OCI-LY7 (cell line): ENCODE measurements at regions not wholly inside any gene's neighbourhood (a gene's known extent, or its start where the extent isn't known, plus 50 kb on each side); places are given as distances from the start of the nearest gene placed in this dataset.

ENCODE experiments used
- BruUV-seq: library from RNA; stranded (reverse); fragments of 400-500 nt; replicated peaks from 2 replicates; lab custom pipeline; 2021; lab: Mats Ljungman, UMichigan
- CTCF ChIA-PET: fragments of 300-600 bp; sonication (Branson Sonifier 250); formaldehyde crosslinking; loops from one replicate; lab custom pipeline; 2022; ENCODE audit warnings: antibody characterized with exemption; ENCODE audit not compliant: unreplicated experiment; lab: Charles Lee
- POLR2A ChIA-PET: fragments of 300-600 bp; sonication (Branson Sonifier 250); formaldehyde crosslinking; loops from one replicate; lab custom pipeline; 2022; ENCODE audit warnings: antibody characterized with exemption; lab: Charles Lee
- DNase-seq: peaks from one replicate; pipeline ENCODE4 v3.0.0-alpha.2; 2015; ENCODE audit warnings: low spot score
- H2AFZ ChIP-seq: fragments of 200-600 bp; sonication (generic), shearing (Covaris generic); 2 replicates; pipeline ENCODE4 v1.6.1; 2014; ENCODE audit warnings: mild to moderate bottlenecking, antibody characterized with exemption, low read length, moderate library complexity
- H3K27ac ChIP-seq: fragments of 200-600 bp; sonication (generic); 2 replicates; pipeline ENCODE4 v1.5.1; 2014; ENCODE audit warnings: mixed run types, low read depth, mild to moderate bottlenecking, moderate library complexity, low read length, inconsistent platforms; ENCODE audit not compliant: poor library complexity, severe bottlenecking
- H3K36me3 ChIP-seq: fragments of 200-600 bp; sonication (generic); 2 replicates; pipeline ENCODE4 v1.6.1; 2014; ENCODE audit warnings: mild to moderate bottlenecking, antibody characterized with exemption, low read length, moderate library complexity, mixed read lengths; ENCODE audit not compliant: insufficient read depth
- H3K4me1 ChIP-seq: fragments of 200-600 bp; sonication (generic); 2 replicates; pipeline ENCODE4 v1.5.1; 2014; ENCODE audit warnings: mild to moderate bottlenecking, low read length; ENCODE audit not compliant: insufficient read depth, poor library complexity, severe bottlenecking
- H3K4me2 ChIP-seq: fragments of 200-600 bp; sonication (generic); 2 replicates; pipeline ENCODE4 v1.6.1; 2014; ENCODE audit warnings: mild to moderate bottlenecking, low read length
- H3K4me3 ChIP-seq: fragments of 200-600 bp; sonication (generic); 2 replicates; pipeline ENCODE4 v1.5.1; 2014; ENCODE audit warnings: mild to moderate bottlenecking, low read depth, low read length; ENCODE audit not compliant: poor library complexity, severe bottlenecking
- H3K79me2 ChIP-seq: fragments of 200-600 bp; sonication (generic); 2 replicates; pipeline ENCODE4 v1.6.1; 2016; ENCODE audit warnings: low read depth, mild to moderate bottlenecking, low read length, moderate library complexity, mixed read lengths; ENCODE audit not compliant: insufficient read depth
- H3K9me2 ChIP-seq: fragments of 200-600 bp; sonication (generic); 2 replicates; pipeline ENCODE4 v1.6.1; 2016; ENCODE audit warnings: mild to moderate bottlenecking, low read length, mixed read lengths; ENCODE audit not compliant: insufficient read depth
- H3K9me3 ChIP-seq: fragments of 200-600 bp; sonication (generic); 2 replicates; pipeline ENCODE4 v1.6.1; 2014; ENCODE audit warnings: mild to moderate bottlenecking, mixed run types, low read length, mixed read lengths
- H4K20me1 ChIP-seq: fragments of 200-600 bp; sonication (generic); 2 replicates; pipeline ENCODE4 v1.6.1; 2014; ENCODE audit warnings: mild to moderate bottlenecking, antibody characterized with exemption, low read length, moderate library complexity, mixed read lengths; ENCODE audit not compliant: insufficient read depth
- EZH2phosphoT487 ChIP-seq: fragments of 200-600 bp; sonication (generic); IDR thresholded peaks from 2 replicates; pipeline ENCODE4 v1.6.1; 2018; ENCODE audit warnings: low read depth, borderline replicate concordance, mild to moderate bottlenecking, mixed run types, antibody characterized with exemption, low read length, moderate library complexity, mixed read lengths
- intact Hi-C: fragments of 100-400 bp; cut with micrococcal nuclease; formaldehyde crosslinking; loops from one replicate; pipeline ENCODE4 v1.10.0; 2022; ENCODE audit not compliant: unreplicated experiment
- TF ChIP-seq, protein P1 (sequence below): fragments of 200-600 bp; sonication (generic); conservative IDR thresholded peaks from 2 replicates; pipeline ENCODE4 v1.5.1; 2014; ENCODE audit warnings: mild to moderate bottlenecking, antibody characterized with exemption, low read length, moderate library complexity, mixed read lengths

DNA sequence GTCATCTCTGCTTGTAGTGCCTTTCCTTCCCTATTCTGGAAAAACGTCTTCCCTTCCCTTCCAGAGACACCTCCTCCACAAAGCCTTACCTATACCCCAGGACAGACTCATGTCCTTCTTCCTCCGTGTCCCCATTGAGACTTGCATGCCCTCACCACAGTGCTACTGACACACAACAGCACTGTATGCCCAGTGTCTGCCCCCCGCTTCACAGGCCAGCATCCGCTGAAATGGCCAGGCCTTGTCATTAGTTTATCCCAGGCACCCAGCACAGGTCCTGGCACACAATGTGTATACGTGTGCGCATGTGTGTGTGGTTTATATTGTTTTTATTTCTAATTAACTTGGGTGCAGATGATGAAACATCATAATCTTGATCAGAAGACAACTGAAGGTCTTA, 130.1 kb upstream of the CCL2 start:
- ChIA-PET POLR2A (no interaction called here), CTCF (no interaction called here)
- Histone ChIP-seq H3K27ac (no peak overlapping the region), H3K4me3 (no peak overlapping the region), H3K9me3 (no peaks in the 10 kb centered on the region), H3K79me2 (no peaks in the 10 kb centered on the region), H2AFZ (no peak overlapping the region), H3K4me1 (no peaks in the 10 kb centered on the region), H4K20me1 (no peaks in the 10 kb centered on the region), H3K4me2 (no peak overlapping the region), H3K36me3 (no peaks in the 10 kb centered on the region), H3K9me2 (no peaks in the 10 kb centered on the region)
- no TSS peak for BruUV-seq
- no peak for TF ChIP-seq EZH2phosphoT487
- TF ChIP-seq, protein P1, sequence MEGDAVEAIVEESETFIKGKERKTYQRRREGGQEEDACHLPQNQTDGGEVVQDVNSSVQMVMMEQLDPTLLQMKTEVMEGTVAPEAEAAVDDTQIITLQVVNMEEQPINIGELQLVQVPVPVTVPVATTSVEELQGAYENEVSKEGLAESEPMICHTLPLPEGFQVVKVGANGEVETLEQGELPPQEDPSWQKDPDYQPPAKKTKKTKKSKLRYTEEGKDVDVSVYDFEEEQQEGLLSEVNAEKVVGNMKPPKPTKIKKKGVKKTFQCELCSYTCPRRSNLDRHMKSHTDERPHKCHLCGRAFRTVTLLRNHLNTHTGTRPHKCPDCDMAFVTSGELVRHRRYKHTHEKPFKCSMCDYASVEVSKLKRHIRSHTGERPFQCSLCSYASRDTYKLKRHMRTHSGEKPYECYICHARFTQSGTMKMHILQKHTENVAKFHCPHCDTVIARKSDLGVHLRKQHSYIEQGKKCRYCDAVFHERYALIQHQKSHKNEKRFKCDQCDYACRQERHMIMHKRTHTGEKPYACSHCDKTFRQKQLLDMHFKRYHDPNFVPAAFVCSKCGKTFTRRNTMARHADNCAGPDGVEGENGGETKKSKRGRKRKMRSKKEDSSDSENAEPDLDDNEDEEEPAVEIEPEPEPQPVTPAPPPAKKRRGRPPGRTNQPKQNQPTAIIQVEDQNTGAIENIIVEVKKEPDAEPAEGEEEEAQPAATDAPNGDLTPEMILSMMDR: no peak
- intact Hi-C loops: no loop called here
- DNase-seq: no peak

DNA sequence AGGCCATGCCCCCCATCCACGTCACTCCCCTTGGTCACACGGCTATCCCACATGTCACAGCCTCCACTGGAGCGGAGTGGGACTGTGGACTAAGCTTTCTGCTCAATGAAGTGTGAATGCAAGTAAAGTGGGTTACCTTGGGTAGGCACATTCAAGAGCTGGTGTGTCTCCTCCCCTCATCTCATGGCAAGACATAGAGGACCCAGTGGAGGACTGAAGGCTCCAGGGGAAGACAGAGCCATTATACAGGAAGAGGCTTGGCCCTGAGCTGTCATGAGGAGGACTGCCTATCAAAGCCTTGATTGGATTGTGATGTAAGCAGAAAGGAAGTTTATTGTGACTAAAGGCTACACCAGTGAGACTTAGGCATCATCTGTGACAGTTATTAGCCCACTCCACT, 129.2 kb upstream of the CCL2 start:
- DNase-seq: no peak
- ChIA-PET CTCF (no interaction called here), POLR2A (no interaction called here)
- no TSS peak for BruUV-seq
- H3K4me1 ChIP-seq: no peaks in the 10 kb centered on the region
- H3K79me2 ChIP-seq: no peaks in the 10 kb centered on the region
- H3K4me3 ChIP-seq: no peak overlapping the region
- H3K36me3 ChIP-seq: no peaks in the 10 kb centered on the region
- no peaks in the 10 kb centered on the region for H3K9me3 ChIP-seq
- no peak overlapping the region for H3K27ac ChIP-seq
- H4K20me1 ChIP-seq: no peaks in the 10 kb centered on the region
- no peak overlapping the region for H2AFZ ChIP-seq
- intact Hi-C loops: no loop called here
- TF ChIP-seq EZH2phosphoT487: no peak
- TF ChIP-seq, protein P1: no peak
- no peaks in the 10 kb centered on the region for H3K9me2 ChIP-seq
- no peak overlapping the region for H3K4me2 ChIP-seq

DNA sequence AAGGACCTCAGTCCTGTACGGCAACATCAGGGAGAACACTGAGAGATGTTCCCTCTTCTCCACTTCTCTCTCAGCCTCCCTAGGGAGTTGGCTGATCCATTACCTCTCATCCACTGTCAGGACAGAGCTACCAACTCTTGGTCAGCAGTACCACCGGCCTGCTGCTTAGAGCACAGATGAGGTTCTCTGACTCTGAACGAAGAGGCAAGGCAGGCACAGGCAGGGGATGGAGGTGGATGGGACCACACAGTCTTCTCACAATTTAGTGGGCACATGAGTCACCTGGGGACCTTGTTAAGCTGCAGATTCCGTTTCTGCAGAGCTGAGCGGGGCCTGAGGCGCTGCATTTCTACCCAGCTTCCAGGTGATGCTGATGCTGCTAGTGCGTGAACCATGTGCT, 128.6 kb upstream of the CCL2 start:
- POLR2A ChIA-PET: no interaction called here
- no peak overlapping the region for H3K4me2 ChIP-seq
- H3K9me2 ChIP-seq: no peaks in the 10 kb centered on the region
- DNase-seq: no peak
- no TSS peak for BruUV-seq
- H3K9me3 ChIP-seq: no peaks in the 10 kb centered on the region
- no peak overlapping the region for H3K27ac ChIP-seq
- no peaks in the 10 kb centered on the region for H3K4me1 ChIP-seq
- H3K79me2 ChIP-seq: no peaks in the 10 kb centered on the region
- H2AFZ ChIP-seq: no peak overlapping the region
- intact Hi-C loops: no loop called here
- H3K4me3 ChIP-seq: no peak overlapping the region
- CTCF ChIA-PET: no interaction called here
- no peaks in the 10 kb centered on the region for H3K36me3 ChIP-seq
- no peaks in the 10 kb centered on the region for H4K20me1 ChIP-seq
- TF ChIP-seq EZH2phosphoT487: no peak
- TF ChIP-seq, protein P1: no peak
